H1 (cell line): ENCODE measurements at regions not wholly inside any gene's neighbourhood (a gene's known extent, or its start where the extent isn't known, plus 50 kb on each side); places are given as distances from the start of the nearest gene placed in this dataset.

ENCODE experiments used
- CTCF ChIA-PET: fragments of 300-600 bp; sonication (Branson Sonifier 250); formaldehyde crosslinking; loops from one replicate; lab custom pipeline; 2021; ENCODE audit not compliant: partially characterized antibody; lab: Charles Lee
- POLR2A ChIA-PET: fragments of 300-600 bp; sonication (Branson Sonifier 250); formaldehyde crosslinking; loops from one replicate; lab custom pipeline; 2021; ENCODE audit warnings: inconsistent platforms; ENCODE audit not compliant: partially characterized antibody; lab: Charles Lee
- DNase-seq, 2 experiments: peaks; one replicate each; pipeline versions ENCODE4 v3.0.0 to v3.0.0-alpha.2; 2010 to 2022; ENCODE audit warnings: low spot score in 2 of 2, low read depth in 1 of 2, mixed read lengths in 1 of 2
- FAIRE-seq: peaks from 2 replicates; lab custom pipeline; 2011; peaks lifted over from hg19 to GRCh38; lab: Jason Lieb, UNC
- H2AFZ ChIP-seq: 2 replicates; pipeline ENCODE4 v1.8.1; 2012; ENCODE audit warnings: low read length, inconsistent platforms
- H2AK5ac ChIP-seq: 2 replicates; pipeline ENCODE4 v1.6.1; 2013; ENCODE audit warnings: low read depth, low read length
- H2BK120ac ChIP-seq: replicated peaks from 2 replicates; pipeline ENCODE3; 2013; ENCODE audit warnings: low read depth, low read length, inconsistent platforms
- H2BK12ac ChIP-seq: 2 replicates; pipeline ENCODE4 v1.6.1; 2013; ENCODE audit warnings: low read depth, low read length
- H2BK15ac ChIP-seq: 2 replicates; pipeline ENCODE4 v1.6.1; 2013; ENCODE audit warnings: low read length
- H2BK20ac ChIP-seq: 2 replicates; pipeline ENCODE4 v1.6.1; 2013; ENCODE audit warnings: low read length
- H2BK5ac ChIP-seq: 2 replicates; pipeline ENCODE4 v1.6.1; 2013; ENCODE audit warnings: low read depth, low read length
- H3K14ac ChIP-seq: 2 replicates; pipeline ENCODE4 v1.6.1; 2013; ENCODE audit warnings: inconsistent platforms; ENCODE audit not compliant: insufficient read length
- H3K18ac ChIP-seq: 2 replicates; pipeline ENCODE4 v1.6.1; 2013; ENCODE audit warnings: low read length; ENCODE audit errors: extremely low read depth
- H3K23ac ChIP-seq: 2 replicates; pipeline ENCODE4 v1.6.1; 2013; ENCODE audit warnings: inconsistent platforms; ENCODE audit not compliant: insufficient read length
- H3K23me2 ChIP-seq: 2 replicates; pipeline ENCODE4 v1.6.1; 2013; ENCODE audit warnings: low read depth, low read length
- H3K27ac ChIP-seq: 2 replicates; pipeline ENCODE4 v1.6.1; 2011; ENCODE audit warnings: low read depth, low read length, inconsistent platforms
- H3K27me3 ChIP-seq, 4 experiments: replicated peaks in 1 of 4; 1 replicate in 1 of 4; 2 replicates in 3 of 4; pipeline versions ENCODE4 v1.6.1 to v1.8.1; 2011 to 2013; ENCODE audit warnings: low read length in 3 of 4, mild to moderate bottlenecking in 3 of 4, inconsistent platforms in 2 of 4, mixed read lengths in 2 of 4, moderate library complexity in 1 of 4; ENCODE audit not compliant: control insufficient read depth in 3 of 4, insufficient read depth in 3 of 4; ENCODE audit errors: extremely low read depth in 1 of 4
- H3K36me3 ChIP-seq, 4 experiments: 2 replicates each; pipeline versions ENCODE4 v1.6.1 to v1.8.1; 2011 to 2013; ENCODE audit warnings: mild to moderate bottlenecking in 4 of 4, low read length in 3 of 4, moderate library complexity in 2 of 4, control low read depth in 1 of 4, inconsistent platforms in 1 of 4; ENCODE audit not compliant: insufficient read depth in 4 of 4, control insufficient read depth in 2 of 4
- H3K4ac ChIP-seq: replicated peaks from 2 replicates; pipeline ENCODE3; 2013; ENCODE audit warnings: low read length, low read depth, mixed read lengths, inconsistent platforms; ENCODE audit not compliant: insufficient read length
- H3K4me1 ChIP-seq, 4 experiments: replicated peaks in 1 of 4; 1 replicate in 1 of 4; 2 replicates in 3 of 4; pipeline versions ENCODE4 v1.6.1 to v1.8.1; 2011 to 2013; ENCODE audit warnings: low read length in 3 of 4, inconsistent platforms in 2 of 4, mixed read lengths in 1 of 4; ENCODE audit not compliant: insufficient read depth in 4 of 4, control insufficient read depth in 3 of 4
- H3K4me2 ChIP-seq, 2 experiments: 2 replicates each; pipeline versions ENCODE4 v1.6.1 to v1.8.1; 2011 to 2013; ENCODE audit warnings: low read depth in 2 of 2, low read length in 2 of 2, control low read depth in 1 of 2, inconsistent platforms in 1 of 2, mild to moderate bottlenecking in 1 of 2; ENCODE audit not compliant: insufficient read depth in 1 of 2
- H3K4me3 ChIP-seq, 4 experiments: fragments of 200-600, 300-600 bp in 1 of 4; sonication (generic), shearing (Covaris generic), sonication (Bioruptor Twin) in 1 of 4; 2 replicates each; pipeline versions ENCODE4 v1.5.1 to v1.8.1; 2011 to 2016; ENCODE audit warnings: low read length in 4 of 4, low read depth in 3 of 4, control low read depth in 2 of 4, inconsistent platforms in 2 of 4, mild to moderate bottlenecking in 2 of 4, mixed read lengths in 1 of 4, moderate library complexity in 1 of 4; ENCODE audit not compliant: insufficient read depth in 2 of 4; ENCODE audit errors: extremely low read depth in 1 of 4
- H3K56ac ChIP-seq: replicated peaks from 2 replicates; pipeline ENCODE3; 2013; ENCODE audit warnings: low read depth, mild to moderate bottlenecking, mixed read lengths, low read length, inconsistent platforms; ENCODE audit not compliant: insufficient read length
- H3K79me1 ChIP-seq: 2 replicates; pipeline ENCODE4 v1.6.1; 2013; ENCODE audit warnings: low read depth, low read length, control low read depth
- H3K79me2 ChIP-seq, 2 experiments: 2 replicates each; pipeline versions ENCODE4 v1.6.1 to v1.8.1; 2012 to 2013; ENCODE audit warnings: low read length in 2 of 2, mild to moderate bottlenecking in 2 of 2, inconsistent platforms in 1 of 2; ENCODE audit not compliant: insufficient read depth in 2 of 2, control insufficient read depth in 1 of 2
- H3K9ac ChIP-seq, 4 experiments: replicated peaks in 1 of 4; 1 replicate in 1 of 4; 2 replicates in 3 of 4; pipeline versions ENCODE4 v1.6.1 to v1.8.1; 2011 to 2013; ENCODE audit warnings: low read depth in 3 of 4, low read length in 3 of 4, control low read depth in 2 of 4, mild to moderate bottlenecking in 2 of 4, moderate library complexity in 2 of 4, inconsistent platforms in 1 of 4; ENCODE audit errors: extremely low read depth in 1 of 4
- H3K9me3 ChIP-seq, 2 experiments: 2 replicates each; pipeline versions ENCODE4 v1.6.1 to v1.8.1; 2012 to 2013; ENCODE audit warnings: mild to moderate bottlenecking in 2 of 2, moderate library complexity in 2 of 2, control low read depth in 1 of 2, inconsistent platforms in 1 of 2, low read depth in 1 of 2, low read length in 1 of 2, mixed read lengths in 1 of 2; ENCODE audit not compliant: insufficient read depth in 2 of 2
- H4K20me1 ChIP-seq, 2 experiments: replicated peaks in 1 of 2; 2 replicates each; pipeline versions ENCODE3 to v1.8.1; 2011 to 2013; ENCODE audit warnings: inconsistent platforms in 2 of 2, low read length in 2 of 2, mild to moderate bottlenecking in 1 of 2; ENCODE audit not compliant: insufficient read depth in 2 of 2, control insufficient read depth in 1 of 2
- H4K5ac ChIP-seq: 2 replicates; pipeline ENCODE4 v1.6.1; 2013; ENCODE audit warnings: low read length, low read depth, mixed read lengths, inconsistent platforms; ENCODE audit not compliant: insufficient read length
- H4K8ac ChIP-seq: 2 replicates; pipeline ENCODE4 v1.8.0; 2013; ENCODE audit warnings: mild to moderate bottlenecking, moderate library complexity, low read length, inconsistent platforms; ENCODE audit not compliant: insufficient read depth; ENCODE audit errors: extremely low read depth
- H4K91ac ChIP-seq: replicated peaks from 2 replicates; pipeline ENCODE3; 2013; ENCODE audit warnings: low read length, mixed read lengths, inconsistent platforms; ENCODE audit not compliant: insufficient read length
- CBX5 ChIP-seq: fragments of 300-800, 300-1000 bp; sonication (generic); IDR thresholded peaks from 2 replicates; pipeline ENCODE4 v1.7.1; 2016; ENCODE audit warnings: antibody characterized with exemption, low read length, low read depth
- CEBPB ChIP-seq: IDR thresholded peaks from 2 replicates; pipeline ENCODE4 v1.6.1; 2012; ENCODE audit warnings: low read depth, low read length
- EZH2 ChIP-seq: fragments of 200-600 bp; sonication (generic); IDR thresholded peaks from 2 replicates; pipeline ENCODE4 v1.7.1; 2012; ENCODE audit warnings: low read depth, mild to moderate bottlenecking, moderate library complexity, low read length, inconsistent platforms; ENCODE audit not compliant: severe bottlenecking
- FOSL1 ChIP-seq: IDR thresholded peaks from 2 replicates; pipeline ENCODE4 v1.6.1; 2011; ENCODE audit warnings: mild to moderate bottlenecking, low read depth, low read length, moderate library complexity; ENCODE audit not compliant: insufficient read depth
- JUND ChIP-seq: IDR thresholded peaks from 2 replicates; pipeline ENCODE4 v1.6.1; 2011; ENCODE audit warnings: mild to moderate bottlenecking, improper control_type of control experiment, low read length
- MAFK ChIP-seq: IDR thresholded peaks from 2 replicates; pipeline ENCODE4 v1.6.1; 2012; ENCODE audit warnings: low read depth, mild to moderate bottlenecking, improper control_type of control experiment, low read length
- NANOG ChIP-seq: IDR thresholded peaks from 2 replicates; pipeline ENCODE4 v1.6.1; 2011; ENCODE audit warnings: low read length, low read depth, mild to moderate bottlenecking, inconsistent platforms; ENCODE audit not compliant: insufficient read depth, poor library complexity, severe bottlenecking
- POLR2A ChIP-seq, 2 experiments: IDR thresholded peaks; 1 replicate in 1 of 2; 2 replicates in 1 of 2; pipeline ENCODE4 v1.6.1; 2011; ENCODE audit warnings: low read depth in 2 of 2, low read length in 2 of 2, mild to moderate bottlenecking in 2 of 2; ENCODE audit errors: control extremely low read depth in 1 of 2
- RBBP5 ChIP-seq: IDR thresholded peaks from 2 replicates; pipeline ENCODE4 v1.7.1; 2012; ENCODE audit warnings: low read depth, mild to moderate bottlenecking, inconsistent platforms, low read length, moderate library complexity, borderline replicate concordance
- SP4 ChIP-seq: IDR thresholded peaks from 2 replicates; pipeline ENCODE4 v1.6.1; 2012; ENCODE audit warnings: low read length, inconsistent platforms
- SUZ12 ChIP-seq: fragments of 200-600 bp; sonication (generic); IDR thresholded peaks from 2 replicates; pipeline ENCODE4 v1.6.1; 2012; ENCODE audit warnings: mild to moderate bottlenecking, inconsistent platforms, low read length, moderate library complexity, mixed read lengths
- TCF12 ChIP-seq: IDR thresholded peaks from 2 replicates; pipeline ENCODE4 v1.6.1; 2011; ENCODE audit warnings: low read depth, mild to moderate bottlenecking, low read length
- TEAD4 ChIP-seq: IDR thresholded peaks from 2 replicates; pipeline ENCODE4 v1.6.1; 2012; ENCODE audit warnings: low read depth, low read length, inconsistent platforms, mixed read lengths
- TF ChIP-seq, protein P1 (sequence below): IDR thresholded peaks from 2 replicates; pipeline ENCODE4 v1.6.1; 2012; ENCODE audit warnings: inconsistent platforms
- TF ChIP-seq, protein P2 (sequence below): IDR thresholded peaks from 2 replicates; pipeline ENCODE4 v1.6.1; 2012; ENCODE audit warnings: low read length, inconsistent platforms

DNA sequence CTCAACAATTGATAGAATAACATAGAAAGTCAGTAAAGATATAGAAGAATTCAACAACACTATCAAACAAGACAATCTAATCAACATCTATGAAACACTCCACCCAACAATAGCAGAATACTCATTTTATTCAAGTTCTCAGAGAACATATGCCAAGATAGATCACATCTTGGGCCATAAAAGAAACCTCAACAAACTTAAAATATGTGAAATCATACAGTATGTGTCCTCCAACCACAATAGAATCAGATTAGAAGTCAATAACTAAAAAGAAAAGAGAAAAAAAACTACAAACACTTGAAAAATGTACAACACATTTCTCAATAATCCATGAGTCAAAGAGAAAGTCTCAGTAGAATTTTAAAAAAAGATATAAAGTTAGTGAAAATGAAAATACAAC is 78.6 kb upstream of the LDB2 start:
- no peak overlapping the region for H3K4me2 ChIP-seq
- H3K79me2 ChIP-seq, result no peaks in the 10 kb centered on the region
- DNase-seq (no peak), FAIRE-seq (no peak)
- H4K8ac ChIP-seq, result no peak overlapping the region
- ChIA-PET CTCF (no interaction called here), POLR2A (no interaction called here)
- H2AK5ac ChIP-seq, result no peak overlapping the region
- no peaks in the 10 kb centered on the region for H3K79me1 ChIP-seq
- H2BK120ac ChIP-seq, result no peak overlapping the region
- H3K9ac ChIP-seq, result no peak overlapping the region
- no peak overlapping the region for H4K91ac ChIP-seq
- TF ChIP-seq MAFK (no peak), FOSL1 (no peak), TCF12 (no peak), TEAD4 (no peak), CEBPB (no peak), EZH2 (no peak), CBX5 (no peak), SUZ12 (no peak), POLR2A (IDR thresholded peaks at IDR 0.05; ENCODE audit: control extremely low read depth in 1 of 2, low read depth in 2 of 2, low read length in 2 of 2) (no peak), JUND (no peak), SP4 (no peak), NANOG (no peak), RBBP5 (no peak)
- TF ChIP-seq, protein P1, sequence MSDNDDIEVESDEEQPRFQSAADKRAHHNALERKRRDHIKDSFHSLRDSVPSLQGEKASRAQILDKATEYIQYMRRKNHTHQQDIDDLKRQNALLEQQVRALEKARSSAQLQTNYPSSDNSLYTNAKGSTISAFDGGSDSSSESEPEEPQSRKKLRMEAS, result no peak
- TF ChIP-seq, protein P2, sequence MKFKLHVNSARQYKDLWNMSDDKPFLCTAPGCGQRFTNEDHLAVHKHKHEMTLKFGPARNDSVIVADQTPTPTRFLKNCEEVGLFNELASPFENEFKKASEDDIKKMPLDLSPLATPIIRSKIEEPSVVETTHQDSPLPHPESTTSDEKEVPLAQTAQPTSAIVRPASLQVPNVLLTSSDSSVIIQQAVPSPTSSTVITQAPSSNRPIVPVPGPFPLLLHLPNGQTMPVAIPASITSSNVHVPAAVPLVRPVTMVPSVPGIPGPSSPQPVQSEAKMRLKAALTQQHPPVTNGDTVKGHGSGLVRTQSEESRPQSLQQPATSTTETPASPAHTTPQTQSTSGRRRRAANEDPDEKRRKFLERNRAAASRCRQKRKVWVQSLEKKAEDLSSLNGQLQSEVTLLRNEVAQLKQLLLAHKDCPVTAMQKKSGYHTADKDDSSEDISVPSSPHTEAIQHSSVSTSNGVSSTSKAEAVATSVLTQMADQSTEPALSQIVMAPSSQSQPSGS, result no peak
- no peak overlapping the region for H3K56ac ChIP-seq
- H3K23ac ChIP-seq, result no peak overlapping the region
- H2BK5ac ChIP-seq, result no peak overlapping the region
- H2BK15ac ChIP-seq, result no peak overlapping the region
- no peak overlapping the region for H2BK12ac ChIP-seq
- no peak overlapping the region for H4K5ac ChIP-seq
- peaks cover 0 to 5% (median 2%) of the 10 kb centered on the region in 4 experiments; a peak in 1 of 7 replicates for H3K4me1 ChIP-seq
- no peak overlapping the region for H3K18ac ChIP-seq
- no peaks in the 10 kb centered on the region for H3K9me3 ChIP-seq
- no peaks in the 10 kb centered on the region for H4K20me1 ChIP-seq
- H2BK20ac ChIP-seq, result no peak overlapping the region
- no peak overlapping the region for H3K27ac ChIP-seq
- H2AFZ ChIP-seq, result no peak overlapping the region
- H3K27me3 ChIP-seq, result no peaks in the 10 kb centered on the region
- H3K14ac ChIP-seq, result no peak overlapping the region
- no peak overlapping the region for H3K4ac ChIP-seq
- no peaks in the 10 kb centered on the region for H3K23me2 ChIP-seq
- H3K36me3 ChIP-seq, result no peaks in the 10 kb centered on the region
- no peak overlapping the region for H3K4me3 ChIP-seq
